Gastrocnemius medialis (tissue), 4 donors: ENCODE measurements at regions not wholly inside any gene's neighbourhood (a gene's known extent, or its start where the extent isn't known, plus 50 kb on each side); places are given as distances from the start of the nearest gene placed in this dataset.

ENCODE experiments used
- ATAC-seq, 2 donors: fragments of 150-250 bp; one replicate each; pipeline ENCODE4 v1.9.1; 2016
- DNase-seq, 2 donors: peaks; one replicate each; pipeline ENCODE4 v3.0.0-alpha.2; 2019
- H3K27ac ChIP-seq, 4 donors: fragments of 200-600 bp; sonication (generic); 1 replicate in 1 of 4; 2 replicates in 3 of 4; pipeline ENCODE4 v1.5.1; 2016 to 2018; ENCODE audit warnings: mild to moderate bottlenecking in 2 of 4, moderate library complexity in 1 of 4
- H3K27me3 ChIP-seq, 3 donors: fragments of 200-600 bp; sonication (generic) in 2 of 3; 1 replicate in 1 of 3; 2 replicates in 2 of 3; pipeline versions ENCODE4 v1.5.1 to v1.6.0; 2016 to 2019; ENCODE audit warnings: mild to moderate bottlenecking in 1 of 3, moderate library complexity in 1 of 3
- H3K36me3 ChIP-seq, 2 donors: fragments of 200-600 bp; sonication (generic) in 1 of 2; one replicate each; pipeline ENCODE4 v1.5.1; 2017 to 2018
- H3K4me1 ChIP-seq, 2 donors: fragments of 200-600 bp; sonication (generic) in 1 of 2; one replicate each; pipeline ENCODE4 v1.5.1; 2016 to 2017; ENCODE audit warnings: mild to moderate bottlenecking in 2 of 2
- H3K4me3 ChIP-seq, 4 donors: fragments of 200-600 bp; sonication (generic) in 3 of 4; 1 replicate in 1 of 4; 2 replicates in 3 of 4; pipeline ENCODE4 v1.5.1; 2016 to 2019; ENCODE audit warnings: mild to moderate bottlenecking in 2 of 4
- H3K9me3 ChIP-seq, 3 donors: fragments of 200-600 bp; sonication (generic) in 2 of 3; 1 replicate in 1 of 3; 2 replicates in 2 of 3; pipeline ENCODE4 v1.5.1; 2016 to 2019
- CTCF ChIP-seq, 5 experiments: fragments of 450-650 bp in 3 of 5; fragments of 200-600 bp in 2 of 5; sonication (generic) in 2 of 5; IDR thresholded peaks in 4 of 5; conservative IDR thresholded peaks in 1 of 5; 1 replicate in 4 of 5; 2 replicates in 1 of 5; pipeline ENCODE4 v1.5.1; 2016 to 2019; ENCODE audit warnings: antibody characterized with exemption in 5 of 5, mild to moderate bottlenecking in 3 of 5, moderate library complexity in 3 of 5
- POLR2A ChIP-seq, 2 donors: fragments of 450-650 bp; IDR thresholded peaks; one replicate each; pipeline ENCODE4 v1.6.1; 2017; ENCODE audit warnings: antibody characterized with exemption in 2 of 2, mild to moderate bottlenecking in 2 of 2, moderate library complexity in 2 of 2
- in situ Hi-C, 4 donors: fragments of 200-750 bp; cut with MboI; loops; one replicate each; pipeline versions ENCODE4 v1.15.0 to v1.8.0; 2017; ENCODE audit warnings: low sequenced_read_pairs in 4 of 4
- intact Hi-C: fragments of 100-400 bp; cut with DNase I; formaldehyde crosslinking; loops from one replicate; pipeline ENCODE4 v1.15.1; 2023; ENCODE audit warnings: low total_unique reads

GRCh38 chr21:25466470-25466869, 140.8 kb downstream of the MRPL39 start:
- intact Hi-C loops (no loop called here), in situ Hi-C loops (no loop called here)
- DNase-seq (no peak), ATAC-seq (no peak)
- Histone ChIP-seq H3K27ac (no peak overlapping the region), H3K9me3 (no peaks in the 10 kb centered on the region), H3K4me1 (no peaks in the 10 kb centered on the region), H3K27me3 (no peaks in the 10 kb centered on the region), H3K4me3 (no peak overlapping the region), H3K36me3 (no peaks in the 10 kb centered on the region)
- no peak for TF ChIP-seq POLR2A (IDR thresholded peaks at IDR 0.05)
- no peak for TF ChIP-seq CTCF (IDR thresholded peaks at IDR 0.05 in 4 of 5, conservative IDR thresholded peaks at IDR 0.05 in 1 of 5)

- Histone ChIP-seq H3K36me3 (no peaks in the 10 kb centered on the region), H3K9me3 (no peaks in the 10 kb centered on the region), H3K4me3 (no peak overlapping the region), H3K4me1 (no peaks in the 10 kb centered on the region), H3K27ac (no peak overlapping the region), H3K27me3 (no peaks in the 10 kb centered on the region)
- no peak for DNase-seq
- no peak for ATAC-seq
- in situ Hi-C loops (no loop called here), intact Hi-C loops (no loop called here)
- TF ChIP-seq CTCF (IDR thresholded peaks at IDR 0.05 in 4 of 5, conservative IDR thresholded peaks at IDR 0.05 in 1 of 5) (no peak), POLR2A (IDR thresholded peaks at IDR 0.05) (no peak)
These were observed 142.0 kb downstream of the MRPL39 start for GRCh38 chr21:25465263-25465662.

- no peak for TF ChIP-seq POLR2A (IDR thresholded peaks at IDR 0.05)
- TF ChIP-seq CTCF (IDR thresholded peaks at IDR 0.05 in 4 of 5, conservative IDR thresholded peaks at IDR 0.05 in 1 of 5) = no peak
- ATAC-seq (no peak), DNase-seq (no peak)
- H3K36me3 ChIP-seq = no peaks in the 10 kb centered on the region
- no peak overlapping the region for H3K4me3 ChIP-seq
- no peak overlapping the region for H3K27ac ChIP-seq
- H3K4me1 ChIP-seq = no peaks in the 10 kb centered on the region
- H3K27me3 ChIP-seq = no peaks in the 10 kb centered on the region
- intact Hi-C loops (no loop called here), in situ Hi-C loops (no loop called here)
- H3K9me3 ChIP-seq = no peaks in the 10 kb centered on the region
These were observed 143.0 kb downstream of the MRPL39 start for GRCh38 chr21:25464275-25464674.

GRCh38 chr21:25462517-25462971, 144.7 kb downstream of the MRPL39 start:
- in situ Hi-C loops = no loop called here

More at GRCh38 chr21:25462517-25462971, 144.7 kb downstream of the MRPL39 start:
- no peak for TF ChIP-seq CTCF (IDR thresholded peaks at IDR 0.05 in 4 of 5, conservative IDR thresholded peaks at IDR 0.05 in 1 of 5)
- TF ChIP-seq POLR2A (IDR thresholded peaks at IDR 0.05) = no peak
- H3K4me1 ChIP-seq = no peaks in the 10 kb centered on the region
- H3K36me3 ChIP-seq = no peaks in the 10 kb centered on the region
- no peak for ATAC-seq
- no peaks in the 10 kb centered on the region for H3K9me3 ChIP-seq
- no peak overlapping the region for H3K27ac ChIP-seq
- intact Hi-C loops = no loop called here
- no peak for DNase-seq
- H3K27me3 ChIP-seq = no peaks in the 10 kb centered on the region
- no peak overlapping the region for H3K4me3 ChIP-seq
